Epithelial cell of proximal tubule (primary cell): ENCODE measurements at regions not wholly inside any gene's neighbourhood (a gene's known extent, or its start where the extent isn't known, plus 50 kb on each side); places are given as distances from the start of the nearest gene placed in this dataset.

ENCODE experiments used
- DNase-seq: peaks from one replicate; pipeline ENCODE4 v3.0.0-alpha.2; 2011; ENCODE audit warnings: low read depth
- H3K4me3 ChIP-seq: 2 replicates; pipeline ENCODE4 v1.5.1; 2011; ENCODE audit warnings: low read depth, mild to moderate bottlenecking, low read length
- CTCF ChIP-seq: conservative IDR thresholded peaks from 2 replicates; pipeline ENCODE4 v1.5.1; 2012; ENCODE audit warnings: low read depth, mild to moderate bottlenecking, low read length

GRCh38 chr6:169078399-169079145 lies 175.1 kb downstream of the THBS2 start:
- TF ChIP-seq CTCF: no peak

GRCh38 chr6:169075915-169076654 lies 177.6 kb downstream of the THBS2 start:
- no peak for DNase-seq
- TF ChIP-seq CTCF: no peak
- no peak overlapping the region for H3K4me3 ChIP-seq

More at GRCh38 chr6:169078399-169079145, 175.1 kb downstream of the THBS2 start:
- DNase-seq: no peak
- H3K4me3 ChIP-seq: no peak overlapping the region

GRCh38 chr6:169075211-169075914 lies 178.3 kb downstream of the THBS2 start:
- no peak overlapping the region for H3K4me3 ChIP-seq
- no peak for DNase-seq
- TF ChIP-seq CTCF: no peak

GRCh38 chr6:169074526-169074925 lies 179.1 kb downstream of the THBS2 start:
- no peak for DNase-seq
- no peak overlapping the region for H3K4me3 ChIP-seq
- TF ChIP-seq CTCF: no peak

- H3K4me3 ChIP-seq: no peak overlapping the region
- DNase-seq: no peak
- TF ChIP-seq CTCF: no peak
These were observed 180.3 kb downstream of the THBS2 start for GRCh38 chr6:169073311-169073710.

- no peak for TF ChIP-seq CTCF
- DNase-seq: no peak
- no peak overlapping the region for H3K4me3 ChIP-seq
These were observed 181.3 kb downstream of the THBS2 start for GRCh38 chr6:169072127-169073042.
